ENCODE measurements at regions not wholly inside any gene's neighbourhood (a gene's known extent, or its start where the extent isn't known, plus 50 kb on each side); places are given as distances from the start of the nearest gene placed in this dataset.

DNA sequence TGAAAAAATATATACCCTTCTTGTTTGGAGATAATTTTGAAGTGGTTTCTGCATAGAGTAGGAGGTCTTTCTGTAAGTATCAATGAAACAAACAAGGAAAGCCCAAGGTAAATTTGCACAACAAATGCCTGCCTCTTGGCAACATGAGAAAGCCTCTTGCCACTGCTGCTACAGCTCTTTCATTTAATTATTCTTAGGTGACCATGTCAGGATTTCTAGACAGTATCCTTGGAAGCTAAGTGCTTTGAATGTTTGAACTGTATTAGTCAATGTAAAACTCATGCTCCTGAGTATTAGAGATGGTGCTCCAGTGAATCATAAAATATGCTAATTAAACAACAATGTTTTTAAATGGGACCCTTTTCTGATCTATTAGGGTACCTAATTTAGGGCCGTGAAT, 81.2 kb upstream of the ITGB1 start:
- intact Hi-C loops (cut with micrococcal nuclease) = no loop called here

GRCh38 chr10:33038672-33039071, 80.6 kb upstream of the ITGB1 start:
- H3K9ac ChIP-seq (ENCODE audit: low read length) = no peak overlapping the region
- peaks cover 0 to 7% (median 0%) of the 10 kb centered on the region in 4 experiments for H3K27me3 ChIP-seq (replicated peaks in 1 of 4; ENCODE audit: control extremely low read depth in 1 of 4, control insufficient read depth in 3 of 4, insufficient read depth in 4 of 4, low read length in 3 of 4)
- H3K79me2 ChIP-seq (ENCODE audit: control insufficient read depth, insufficient read depth, low read length) = no peaks in the 10 kb centered on the region
- ChIA-PET POLR2A (no interaction called here), CTCF (interaction anchor here (0.6 kb wide), 2 partner anchors 31 to 516 kb away, joined by 3 read pairs; no protein-coding TSS in a partner anchor)
- DNase-seq (no peak), ATAC-seq (ENCODE audit: low read depth) (no peak)
- H3K36me3 ChIP-seq (replicated peaks in 1 of 2; ENCODE audit: control extremely low read depth in 1 of 2, control insufficient read depth in 1 of 2, extremely low read depth in 1 of 2, insufficient read depth in 2 of 2, low read length in 1 of 2) = no peaks in the 10 kb centered on the region
- H3K4me1 ChIP-seq (ENCODE audit: control insufficient read depth in 2 of 2, insufficient read depth in 2 of 2, low read length in 2 of 2) = no peaks in the 10 kb centered on the region
- H3K9me3 Mint-ChIP-seq (ENCODE audit: insufficient read depth) = no peaks in the 10 kb centered on the region
- TF ChIP-seq, protein P1, sequence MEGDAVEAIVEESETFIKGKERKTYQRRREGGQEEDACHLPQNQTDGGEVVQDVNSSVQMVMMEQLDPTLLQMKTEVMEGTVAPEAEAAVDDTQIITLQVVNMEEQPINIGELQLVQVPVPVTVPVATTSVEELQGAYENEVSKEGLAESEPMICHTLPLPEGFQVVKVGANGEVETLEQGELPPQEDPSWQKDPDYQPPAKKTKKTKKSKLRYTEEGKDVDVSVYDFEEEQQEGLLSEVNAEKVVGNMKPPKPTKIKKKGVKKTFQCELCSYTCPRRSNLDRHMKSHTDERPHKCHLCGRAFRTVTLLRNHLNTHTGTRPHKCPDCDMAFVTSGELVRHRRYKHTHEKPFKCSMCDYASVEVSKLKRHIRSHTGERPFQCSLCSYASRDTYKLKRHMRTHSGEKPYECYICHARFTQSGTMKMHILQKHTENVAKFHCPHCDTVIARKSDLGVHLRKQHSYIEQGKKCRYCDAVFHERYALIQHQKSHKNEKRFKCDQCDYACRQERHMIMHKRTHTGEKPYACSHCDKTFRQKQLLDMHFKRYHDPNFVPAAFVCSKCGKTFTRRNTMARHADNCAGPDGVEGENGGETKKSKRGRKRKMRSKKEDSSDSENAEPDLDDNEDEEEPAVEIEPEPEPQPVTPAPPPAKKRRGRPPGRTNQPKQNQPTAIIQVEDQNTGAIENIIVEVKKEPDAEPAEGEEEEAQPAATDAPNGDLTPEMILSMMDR (IDR thresholded peaks at IDR 0.05) = no peak
- no peak for TF ChIP-seq EZH2 (IDR thresholded peaks at IDR 0.05; ENCODE audit: borderline replicate concordance, insufficient read depth, low read depth, low read length, poor library complexity, severe bottlenecking)
- intact Hi-C loops (cut with micrococcal nuclease) = no loop called here
- peaks cover 0 to 14% (median 0%) of the 10 kb centered on the region in 3 donors for H3K9me3 ChIP-seq (ENCODE audit: control extremely low read depth in 1 of 3, control insufficient read depth in 2 of 3, insufficient read depth in 1 of 3, low read length in 2 of 3)
- H3K4me2 ChIP-seq (replicated peaks; ENCODE audit: low read depth, low read length, poor library complexity, severe bottlenecking) = no peak overlapping the region
- no peak overlapping the region for H3K4me3 ChIP-seq (ENCODE audit: control extremely low read depth in 1 of 5, extremely low read depth in 1 of 5, insufficient read depth in 1 of 5, low read depth in 2 of 5, low read length in 4 of 5)
- no peak overlapping the region for H3K4me3 Mint-ChIP-seq
- no CpG with 5 or more reads among the region's 7 CpGs for WGBS (ENCODE audit: insufficient coverage)
- no peak overlapping the region for H3K27ac Mint-ChIP-seq
- H3K27ac ChIP-seq (ENCODE audit: low read length in 2 of 2) = no peak overlapping the region
- H3K4me1 Mint-ChIP-seq = no peaks in the 10 kb centered on the region
- H2AFZ ChIP-seq (ENCODE audit: insufficient read depth, low read depth, low read length, poor library complexity, severe bottlenecking) = no peak overlapping the region
- peaks cover 8% of the 10 kb centered on the region for H3K27me3 Mint-ChIP-seq
- no peaks in the 10 kb centered on the region for H4K20me1 ChIP-seq (ENCODE audit: control insufficient read depth, insufficient read depth, low read length, poor library complexity, severe bottlenecking)

More for the DNA sequence above, 81.2 kb upstream of the ITGB1 start:
- peaks cover 0 to 14% (median 0%) of the 10 kb centered on the region in 3 donors for H3K9me3 ChIP-seq (ENCODE audit: control extremely low read depth in 1 of 3, control insufficient read depth in 2 of 3, insufficient read depth in 1 of 3, low read length in 2 of 3)
- ChIA-PET POLR2A (no interaction called here), CTCF (no interaction called here)
- H3K4me3 Mint-ChIP-seq = no peak overlapping the region
- no peaks in the 10 kb centered on the region for H3K4me1 ChIP-seq (ENCODE audit: control insufficient read depth in 2 of 2, insufficient read depth in 2 of 2, low read length in 2 of 2)
- no peaks in the 10 kb centered on the region for H3K36me3 ChIP-seq (replicated peaks in 1 of 2; ENCODE audit: control extremely low read depth in 1 of 2, control insufficient read depth in 1 of 2, extremely low read depth in 1 of 2, insufficient read depth in 2 of 2, low read length in 1 of 2)
- no peaks in the 10 kb centered on the region for H4K20me1 ChIP-seq (ENCODE audit: control insufficient read depth, insufficient read depth, low read length, poor library complexity, severe bottlenecking)
- H3K27ac Mint-ChIP-seq = no peak overlapping the region
- no peak overlapping the region for H3K9ac ChIP-seq (ENCODE audit: low read length)
- no peaks in the 10 kb centered on the region for H3K4me1 Mint-ChIP-seq
- H3K27ac ChIP-seq (ENCODE audit: low read length in 2 of 2) = no peak overlapping the region
- H3K27me3 ChIP-seq (replicated peaks in 1 of 4; ENCODE audit: control extremely low read depth in 1 of 4, control insufficient read depth in 3 of 4, insufficient read depth in 4 of 4, low read length in 3 of 4) = peaks cover 0 to 7% (median 0%) of the 10 kb centered on the region in 4 experiments
- no peaks in the 10 kb centered on the region for H3K79me2 ChIP-seq (ENCODE audit: control insufficient read depth, insufficient read depth, low read length)
- H2AFZ ChIP-seq (ENCODE audit: insufficient read depth, low read depth, low read length, poor library complexity, severe bottlenecking) = no peak overlapping the region
- no peaks in the 10 kb centered on the region for H3K9me3 Mint-ChIP-seq (ENCODE audit: insufficient read depth)
- H3K4me3 ChIP-seq (ENCODE audit: control extremely low read depth in 1 of 5, extremely low read depth in 1 of 5, insufficient read depth in 1 of 5, low read depth in 2 of 5, low read length in 4 of 5) = no peak overlapping the region
- no CpG with 5 or more reads among the region's 1 CpG for WGBS (ENCODE audit: insufficient coverage)
- TF ChIP-seq EZH2 (IDR thresholded peaks at IDR 0.05; ENCODE audit: borderline replicate concordance, insufficient read depth, low read depth, low read length, poor library complexity, severe bottlenecking) = no peak
- TF ChIP-seq, protein P1 (IDR thresholded peaks at IDR 0.05) = no peak
- no peak overlapping the region for H3K4me2 ChIP-seq (replicated peaks; ENCODE audit: low read depth, low read length, poor library complexity, severe bottlenecking)
- no peak for DNase-seq
- ATAC-seq (ENCODE audit: low read depth) = no peak
- peaks cover 8% of the 10 kb centered on the region for H3K27me3 Mint-ChIP-seq

Data from B cell (primary cell).